ENCODE measurements at regions not wholly inside any gene's neighbourhood (a gene's known extent, or its start where the extent isn't known, plus 50 kb on each side); places are given as distances from the start of the nearest gene placed in this dataset.

GRCh38 chr1:184919892-184920291 lies 54.4 kb downstream of the NIBAN1 start:
- TF ChIP-seq CTCF (IDR thresholded peaks at IDR 0.05) (no peak), SIN3A (IDR thresholded peaks at IDR 0.05; ENCODE audit: borderline replicate concordance, insufficient read depth, low read depth, low read length) (no peak), REST (IDR thresholded peaks at IDR 0.05; ENCODE audit: insufficient read depth in 1 of 2, low read depth in 2 of 2, low read length in 1 of 2) (no peak), POLR2AphosphoS5 (IDR thresholded peaks at IDR 0.05; ENCODE audit: low read depth, low read length) (no peak), TCF7L2 (IDR thresholded peaks at IDR 0.05; ENCODE audit: low read depth, low read length) (no peak)

Measured in Panc1 (cell line).